ENCODE measurements at regions not wholly inside any gene's neighbourhood (a gene's known extent, or its start where the extent isn't known, plus 50 kb on each side); places are given as distances from the start of the nearest gene placed in this dataset.
"Not testable (repeated sequence)": the region's sequence is repeated elsewhere in the genome, so short reads cannot be mapped to it uniquely, and the experiment has no call there.

- TF ChIP-seq RAD21 (IDR thresholded peaks at IDR 0.05; ENCODE audit: low read length); NFIC (IDR thresholded peaks at IDR 0.05; ENCODE audit: borderline replicate concordance); USF2 (IDR thresholded peaks at IDR 0.05; ENCODE audit: borderline replicate concordance, low read depth, low read length); CTCF (IDR thresholded peaks at IDR 0.05): not testable (repeated sequence)
Measured at GRCh38 chr9:97220396-97220795, 87.1 kb upstream of the CCDC180 start.

Measured in SK-N-SH (cell line).